Endometrium (tissue), 2 donors: ENCODE measurements at regions not wholly inside any gene's neighbourhood (a gene's known extent, or its start where the extent isn't known, plus 50 kb on each side); places are given as distances from the start of the nearest gene placed in this dataset.
"Not testable (repeated sequence)": the region's sequence is repeated elsewhere in the genome, so short reads cannot be mapped to it uniquely, and the experiment has no call there.

Experiments
- FAIRE-seq: peaks from 2 replicates; lab custom pipeline; 2012; peaks lifted over from hg19 to GRCh38; lab: Jason Lieb, UNC
- donor health status: control.
- donor health status: control.

GRCh38 chr4:170272959-170273358 lies 183.2 kb upstream of the AADAT start:
- no peak for FAIRE-seq

- no peak for FAIRE-seq
Measured at GRCh38 chr4:170271723-170272122, 182.0 kb upstream of the AADAT start.

GRCh38 chr4:170270628-170271027 lies 180.9 kb upstream of the AADAT start:
- FAIRE-seq = no peak

- FAIRE-seq = no peak
Measured at GRCh38 chr4:170269950-170270349, 180.2 kb upstream of the AADAT start.

- peak; percentile 53 for FAIRE-seq
Measured at GRCh38 chr4:170259631-170260153, 169.9 kb upstream of the AADAT start.

- no peak for FAIRE-seq
Measured at GRCh38 chr4:170256807-170257206, 167.1 kb upstream of the AADAT start.

- no peak for FAIRE-seq
Measured at GRCh38 chr4:170248576-170248975, 158.8 kb upstream of the AADAT start.

- FAIRE-seq = no peak
Measured at GRCh38 chr4:170248029-170248428, 158.3 kb upstream of the AADAT start.

- FAIRE-seq = no peak
Measured at GRCh38 chr4:170247596-170247995, 157.8 kb upstream of the AADAT start.

GRCh38 chr4:170243662-170244288 lies 154.0 kb upstream of the AADAT start:
- no peak for FAIRE-seq

- no peak for FAIRE-seq
Measured at GRCh38 chr4:170242471-170242870, 152.7 kb upstream of the AADAT start.

GRCh38 chr4:170234800-170235199 lies 145.0 kb upstream of the AADAT start:
- FAIRE-seq = no peak

- FAIRE-seq = no peak
Measured at GRCh38 chr4:170231377-170231776, 141.6 kb upstream of the AADAT start.

GRCh38 chr4:170230242-170230641 lies 140.5 kb upstream of the AADAT start:
- FAIRE-seq = no peak

GRCh38 chr4:170229006-170229405 lies 139.2 kb upstream of the AADAT start:
- peak; percentile 97 for FAIRE-seq

- FAIRE-seq = no peak
Measured at GRCh38 chr4:170227928-170228327, 138.2 kb upstream of the AADAT start.

- FAIRE-seq = no peak
Measured at GRCh38 chr4:170226288-170226687, 136.5 kb upstream of the AADAT start.

GRCh38 chr4:170214731-170215130 lies 125.0 kb upstream of the AADAT start:
- no peak for FAIRE-seq

- no peak for FAIRE-seq
Measured at GRCh38 chr4:170214101-170214500, 124.3 kb upstream of the AADAT start.

GRCh38 chr4:170202721-170203120 lies 113.0 kb upstream of the AADAT start:
- no peak for FAIRE-seq

- FAIRE-seq = peak; percentile 60
Measured at GRCh38 chr4:170198747-170199146, 109.0 kb upstream of the AADAT start.

- not testable (repeated sequence) for FAIRE-seq
Measured at GRCh38 chr4:170194794-170195193, 105.0 kb upstream of the AADAT start.

- FAIRE-seq = no peak
Measured at GRCh38 chr4:170193496-170193895, 103.7 kb upstream of the AADAT start.

- FAIRE-seq = no peak
Measured at GRCh38 chr4:170190265-170190664, 100.5 kb upstream of the AADAT start.
